Tibial nerve (tissue), 4 donors: ENCODE measurements at regions not wholly inside any gene's neighbourhood (a gene's known extent, or its start where the extent isn't known, plus 50 kb on each side); places are given as distances from the start of the nearest gene placed in this dataset.

Experiments used
- CTCF ChIP-seq, 5 experiments: fragments of 200-600 bp in 3 of 5; fragments of 450-650 bp in 2 of 5; sonication (generic) in 3 of 5; IDR thresholded peaks; one replicate each; pipeline ENCODE4 v1.5.1; 2016 to 2019; ENCODE audit warnings: antibody characterized with exemption in 5 of 5, mild to moderate bottlenecking in 3 of 5, moderate library complexity in 2 of 5
- EP300 ChIP-seq, 2 donors: sonication (generic); formaldehyde crosslinking; IDR thresholded peaks; one replicate each; pipeline ENCODE4 v1.6.1; 2017; ENCODE audit warnings: antibody characterized with exemption in 2 of 2, mild to moderate bottlenecking in 1 of 2

- TF ChIP-seq CTCF (IDR thresholded peaks at IDR 0.05), result no peak
- no peak for TF ChIP-seq EP300 (IDR thresholded peaks at IDR 0.05)
Observed at GRCh38 chr10:10551596-10552301, 465.9 kb upstream of the CELF2 start.
